GM18508 (cell line): ENCODE measurements at regions not wholly inside any gene's neighbourhood (a gene's known extent, or its start where the extent isn't known, plus 50 kb on each side); places are given as distances from the start of the nearest gene placed in this dataset.
A peak's percentile ranks its signal among the peaks of the same experiment; 100 is the strongest.

Experiments
- ATAC-seq: cut with Tn5 transposase; IDR thresholded peaks from one replicate; pipeline ENCODE4 v1.9.1; 2021; ENCODE audit warnings: moderate number of reproducible peaks; ENCODE audit not compliant: insufficient read depth, unreplicated experiment

DNA sequence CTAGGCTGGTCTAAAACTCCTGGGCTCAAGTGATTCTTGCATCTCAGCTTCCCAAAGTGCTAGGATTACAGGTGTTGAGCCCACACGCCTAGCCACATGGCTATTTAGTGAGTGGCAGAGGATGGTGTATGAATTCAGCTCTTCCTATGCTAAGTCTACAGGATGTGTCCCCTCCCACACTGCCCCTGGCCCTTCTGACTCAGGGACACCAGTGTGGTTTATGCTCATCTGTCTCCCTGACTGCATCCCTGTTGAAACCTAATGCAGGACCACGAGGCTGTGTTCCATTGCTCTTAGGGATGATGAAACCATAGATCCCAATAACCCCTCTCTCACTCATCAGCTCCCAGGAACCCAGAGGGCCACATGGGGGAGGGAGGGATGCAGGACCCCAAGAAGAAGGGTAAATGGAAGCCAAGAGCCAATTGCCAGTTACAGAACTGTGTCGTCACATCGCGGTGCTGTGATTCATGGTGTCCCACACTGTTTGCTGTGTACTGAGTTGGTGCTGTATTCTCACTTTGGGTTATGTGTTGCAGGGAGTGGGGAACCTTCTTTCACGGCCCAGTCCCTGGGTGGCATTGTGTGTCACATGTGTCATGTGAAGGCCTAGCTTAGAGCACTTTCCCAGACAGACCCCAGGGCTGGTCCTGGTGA is 102.9 kb upstream of the HAAO start:
- no peak for ATAC-seq

DNA sequence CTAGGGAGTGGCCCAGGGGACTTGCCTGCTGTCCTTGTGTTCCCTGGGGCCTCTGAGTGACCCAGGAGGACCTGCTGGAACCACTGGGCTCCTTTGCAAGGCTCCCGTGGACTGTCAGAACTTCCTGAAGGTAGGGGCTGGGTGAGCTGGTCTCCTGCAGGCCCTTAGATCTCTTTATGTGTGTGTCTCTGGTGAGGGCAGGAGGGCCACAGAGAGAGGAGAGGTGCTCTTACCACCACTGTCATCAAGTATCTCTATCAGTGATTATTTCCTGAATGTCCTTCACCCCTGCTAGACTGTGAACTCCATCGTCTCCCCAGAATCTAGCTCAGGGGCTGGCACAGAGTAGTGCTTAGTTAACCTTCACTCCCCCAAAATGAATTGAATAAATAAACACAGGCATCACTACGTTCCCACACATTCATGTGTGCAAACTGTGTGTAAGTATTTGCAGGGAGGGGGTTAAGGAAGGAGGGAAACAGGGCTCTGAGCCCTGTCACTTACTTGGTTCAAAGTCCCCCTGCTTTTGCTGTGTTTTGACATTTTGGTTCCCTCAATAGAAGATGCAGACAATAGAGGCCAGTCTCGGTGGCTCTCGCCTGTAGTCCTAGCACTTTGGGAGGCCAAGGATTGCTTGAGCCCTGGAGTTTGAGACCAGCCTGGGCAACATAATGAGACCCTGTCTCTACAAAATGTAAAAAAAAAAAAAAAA is 100.8 kb upstream of the HAAO start:
- no peak for ATAC-seq

DNA sequence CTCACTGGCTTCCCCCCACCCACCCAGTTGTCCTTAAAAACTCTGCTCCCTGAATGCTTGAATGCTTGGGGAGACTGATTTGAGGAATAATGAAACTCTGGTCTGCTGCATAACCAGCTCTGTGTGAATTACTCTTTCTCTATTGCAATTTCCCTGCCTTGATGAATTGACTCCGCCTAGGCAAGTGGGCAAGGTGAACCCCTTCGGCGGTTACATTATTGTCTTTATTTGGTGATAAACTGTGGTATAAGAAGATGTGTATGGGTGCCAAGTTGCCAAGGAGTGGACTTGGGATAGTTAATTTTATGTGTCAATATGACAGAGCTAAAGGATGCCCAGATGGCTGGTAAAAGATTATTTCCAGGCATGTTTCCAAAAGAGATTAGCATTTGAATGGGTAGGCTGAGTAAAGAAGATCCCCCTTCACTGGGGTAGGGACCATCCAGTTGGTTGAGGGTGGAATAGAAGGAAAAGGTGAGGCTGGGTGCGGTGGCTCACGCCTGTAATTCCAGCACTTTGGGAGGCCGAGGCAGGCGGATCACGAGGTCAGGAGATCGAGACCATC is 98.5 kb upstream of the HAAO start:
- ATAC-seq = no peak

DNA sequence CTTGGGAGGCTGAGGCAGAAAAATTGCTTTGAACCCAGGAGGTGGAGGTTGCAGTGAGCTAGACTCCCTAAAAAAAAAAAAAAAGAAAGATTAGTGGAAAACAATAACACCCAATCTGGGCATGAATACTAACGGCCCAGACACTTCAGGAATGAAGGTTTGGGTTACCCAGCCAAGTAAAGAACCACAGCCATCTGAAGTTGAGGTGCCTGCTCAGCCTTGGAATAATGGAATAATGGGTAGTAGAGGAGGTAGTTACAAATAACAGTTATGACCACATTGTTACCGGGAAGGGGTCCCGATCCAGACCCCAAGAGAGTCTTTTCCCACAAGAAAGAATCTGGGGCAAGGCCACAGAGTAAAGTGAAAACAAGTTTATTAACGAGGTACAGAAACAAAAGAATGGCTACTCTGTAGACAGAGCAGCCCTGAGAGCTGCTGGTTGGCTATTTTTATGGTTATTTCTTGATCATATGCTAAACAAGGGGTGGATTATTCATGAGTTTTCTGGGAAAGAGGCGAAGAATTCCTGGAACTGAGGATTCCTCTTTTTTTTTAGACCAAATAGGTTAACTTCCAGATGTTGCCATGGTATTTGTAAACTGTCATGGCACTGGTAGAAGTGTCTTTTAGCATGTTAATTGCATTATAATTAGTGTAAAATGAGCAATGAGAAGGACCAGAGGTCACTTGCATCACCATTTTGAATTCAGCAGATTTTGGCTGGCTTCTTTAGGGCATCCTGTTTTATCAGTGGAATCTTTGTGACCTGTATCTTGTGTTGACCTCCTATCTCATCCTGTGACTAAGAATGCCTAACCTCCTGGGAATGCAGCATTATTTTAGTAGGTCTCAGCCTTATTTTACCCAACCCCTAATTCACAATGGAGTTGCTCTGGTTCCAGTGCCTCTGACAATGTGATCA is 96.2 kb upstream of the HAAO start:
- ATAC-seq = no peak

DNA sequence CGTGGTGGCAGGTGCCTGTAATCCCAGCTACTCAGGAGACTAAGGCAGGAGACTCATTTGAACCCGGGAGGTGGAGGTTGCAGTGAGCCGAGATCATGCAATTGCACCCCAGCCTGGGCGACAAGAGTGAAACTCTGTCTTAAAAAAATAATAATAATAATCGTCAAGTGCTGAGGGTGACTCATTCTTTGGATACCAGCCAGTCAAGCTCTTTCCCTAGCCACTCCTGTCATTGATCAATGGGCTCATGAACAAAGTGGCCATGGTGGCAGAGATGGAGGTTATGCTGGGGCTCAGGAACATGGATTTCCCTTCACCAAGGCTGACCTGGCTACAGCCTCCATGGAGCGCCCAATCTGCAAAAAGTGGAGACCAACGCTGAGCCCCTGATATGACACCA is 94.5 kb upstream of the HAAO start:
- no peak for ATAC-seq

DNA sequence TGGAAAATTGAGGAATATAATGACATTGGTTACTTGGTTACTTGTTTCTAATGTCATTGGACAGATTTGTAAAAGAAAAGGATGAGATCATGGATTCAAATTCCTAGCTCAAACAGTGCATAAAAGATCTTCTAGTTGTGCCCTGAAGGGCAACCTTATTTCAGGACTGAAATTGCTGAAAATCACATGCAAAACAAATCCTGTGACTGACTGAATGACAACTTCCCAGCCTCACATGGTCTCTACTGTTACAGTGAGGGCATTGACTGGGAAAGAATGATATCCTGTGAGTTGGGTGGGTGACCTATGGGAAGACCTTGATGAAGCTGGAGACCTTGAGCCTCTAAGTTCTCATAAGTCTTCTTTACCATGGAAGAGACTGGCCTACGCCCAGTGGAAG is 90.4 kb upstream of the HAAO start:
- no peak for ATAC-seq

DNA sequence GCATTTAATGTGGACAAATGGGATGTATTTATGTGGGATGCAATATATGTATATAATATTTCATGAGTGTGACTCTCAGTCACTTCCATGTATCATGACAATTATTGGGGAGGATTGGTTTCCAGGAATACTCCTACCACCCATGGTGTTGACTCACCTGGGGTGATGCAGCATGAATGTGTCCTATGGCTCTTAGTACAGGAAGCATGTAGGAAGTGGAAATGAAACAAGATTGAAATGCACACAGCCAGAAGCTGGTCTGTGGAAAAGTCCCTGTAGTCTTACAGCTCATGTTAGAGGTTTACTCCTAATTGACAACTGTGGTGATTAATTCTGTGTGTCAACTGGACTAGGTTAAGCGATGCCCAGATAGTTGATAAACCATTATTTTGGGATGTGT is 89.3 kb upstream of the HAAO start:
- ATAC-seq = no peak

DNA sequence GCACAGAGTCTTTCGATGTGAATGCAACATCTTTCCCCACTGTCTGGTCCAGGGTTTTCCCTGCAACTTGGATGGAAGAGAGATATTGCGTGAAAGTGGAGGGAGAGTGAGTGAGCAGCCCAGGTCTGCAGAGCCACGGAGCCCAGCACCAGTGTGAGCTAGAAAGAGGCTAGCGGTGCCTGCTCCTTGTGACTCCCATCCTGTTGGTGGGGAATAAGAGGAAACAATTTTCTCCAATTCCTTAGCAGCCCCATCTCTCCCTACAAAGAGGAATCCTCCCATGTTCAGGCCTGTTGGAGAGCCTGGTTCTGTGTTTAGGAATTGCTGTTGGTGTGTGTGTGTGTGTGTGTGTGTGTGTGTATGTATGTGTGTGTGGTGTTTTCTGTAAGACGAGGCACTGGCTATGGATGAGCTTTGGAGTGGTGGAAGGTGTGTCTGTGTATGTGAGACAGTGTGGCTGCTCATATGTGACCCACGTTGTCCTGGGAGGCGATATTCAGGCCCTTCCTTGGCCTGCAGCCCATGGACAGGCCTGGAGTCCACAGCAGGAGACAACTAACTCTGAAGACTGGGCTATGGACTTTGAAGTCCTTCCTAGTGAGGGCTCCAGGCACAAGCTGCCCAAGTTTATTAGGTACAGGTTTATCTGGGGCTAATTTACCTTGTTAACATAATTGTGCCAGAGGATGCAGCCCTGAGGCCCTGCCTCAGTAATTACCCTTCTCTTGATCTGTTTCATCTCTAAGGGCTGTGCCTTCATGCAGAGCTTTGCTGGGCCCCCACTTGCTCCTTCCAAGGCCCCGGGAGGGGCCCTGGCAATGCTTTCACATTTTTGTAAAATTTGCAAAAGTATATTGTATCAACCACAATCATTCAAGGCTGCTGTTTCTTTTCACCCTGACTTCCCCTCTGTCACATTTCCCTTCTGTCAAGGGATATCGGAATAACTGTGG is 88.6 kb upstream of the HAAO start:
- ATAC-seq = no peak

DNA sequence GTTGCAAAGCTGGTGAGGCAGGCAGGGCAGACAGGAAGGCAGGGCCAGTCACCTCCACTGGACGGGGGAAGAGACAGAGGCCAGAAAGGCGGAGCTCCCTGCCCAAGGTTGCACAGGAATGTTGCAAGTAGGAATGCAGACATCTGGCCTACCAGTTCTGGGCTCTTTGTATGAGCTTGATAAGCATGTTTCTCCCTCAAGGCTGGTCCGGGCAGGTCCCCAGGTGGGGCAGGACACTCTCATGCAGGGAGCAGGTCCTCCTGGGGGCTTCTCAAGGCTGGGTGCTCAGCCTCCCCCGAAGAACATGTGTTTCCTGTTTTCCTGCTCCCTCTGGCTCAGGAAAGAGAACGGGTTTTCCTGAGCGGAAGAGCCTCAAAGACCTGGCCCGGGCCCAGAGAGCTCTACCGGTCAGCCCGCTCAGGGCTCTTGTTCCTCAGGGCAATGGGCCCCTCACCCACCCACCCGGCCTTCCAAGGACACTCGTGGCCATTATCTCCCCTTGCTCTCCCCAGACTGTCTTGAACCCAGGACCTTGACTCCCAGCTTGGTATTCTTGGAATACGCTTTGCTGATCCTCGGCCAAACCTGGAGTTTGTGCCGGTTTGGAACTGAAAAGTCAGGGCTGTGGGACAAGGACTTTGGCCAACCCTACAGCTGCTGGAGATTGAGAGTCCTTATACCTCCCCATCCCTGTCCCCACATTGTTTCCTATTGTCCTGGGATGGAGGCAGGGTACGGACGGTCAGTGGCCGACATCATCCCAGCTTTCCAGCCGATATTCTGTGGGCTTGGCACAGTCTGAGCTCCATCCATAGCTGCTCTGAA is 87.7 kb upstream of the HAAO start:
- no peak for ATAC-seq

DNA sequence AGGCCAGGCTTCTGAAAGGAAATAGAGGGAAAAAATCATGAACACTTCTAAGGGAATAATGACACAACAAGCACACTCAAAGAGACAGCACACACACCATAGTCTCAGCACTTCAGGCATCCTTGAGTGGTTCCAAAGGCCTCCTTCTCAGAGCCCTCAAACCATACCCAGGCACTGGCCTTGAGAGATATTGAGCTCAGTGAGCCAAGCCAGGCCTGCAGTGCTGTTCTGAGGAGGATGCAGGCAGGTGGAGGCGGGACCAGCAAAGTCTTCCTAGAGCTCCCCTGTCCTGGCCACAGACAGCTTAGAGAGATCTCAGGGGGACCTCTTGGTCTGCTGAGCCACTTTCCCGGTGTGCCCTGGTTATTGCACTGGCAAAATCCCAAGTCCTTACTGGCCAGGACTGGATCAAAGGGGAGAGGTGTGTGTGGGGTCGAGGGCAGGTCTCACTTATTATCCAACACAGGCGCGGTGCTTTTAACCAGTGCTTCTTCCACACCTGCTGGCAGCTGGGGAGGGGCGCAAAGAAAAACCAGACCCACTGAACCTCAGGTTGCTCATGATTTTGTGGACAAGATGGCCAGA is 86.8 kb upstream of the HAAO start:
- no peak for ATAC-seq

DNA sequence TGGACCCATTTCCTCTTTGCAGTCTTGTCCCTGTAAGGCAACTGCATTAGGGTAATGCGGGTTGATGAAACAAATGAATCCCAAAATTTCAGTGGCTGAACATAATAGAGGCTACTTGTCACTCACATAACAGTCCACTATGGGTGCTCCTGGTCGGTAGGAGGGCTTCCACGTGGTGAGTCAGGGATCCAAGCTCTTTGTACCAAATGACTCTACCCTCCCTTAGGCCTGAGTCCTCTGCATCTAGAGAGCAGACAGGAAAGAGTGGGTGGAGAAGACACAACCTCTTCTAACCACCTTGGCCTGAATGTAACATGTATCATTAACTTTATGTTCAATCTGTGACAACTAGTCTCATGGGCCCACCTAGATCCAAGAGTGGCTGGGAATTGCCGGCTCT is 86.2 kb upstream of the HAAO start:
- ATAC-seq = peak; percentile 86

DNA sequence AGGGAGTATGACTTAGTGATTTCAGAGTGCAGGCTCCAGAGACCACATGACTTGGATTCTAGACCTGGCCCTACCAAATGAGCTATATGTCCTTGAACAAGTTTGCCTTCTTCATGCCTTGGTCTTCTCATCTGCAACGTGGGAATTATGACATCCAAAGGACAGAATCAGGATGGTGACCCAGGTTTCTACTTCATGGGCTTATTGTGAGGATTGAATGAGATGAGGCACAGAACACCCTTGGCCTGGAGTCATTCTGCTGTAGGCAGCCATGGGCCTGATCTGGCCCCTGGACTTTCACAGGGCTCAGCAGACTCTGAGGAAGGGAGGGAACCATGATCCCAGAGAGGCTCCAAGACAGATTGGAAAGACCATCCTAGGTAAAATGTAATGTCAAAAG is 85.6 kb upstream of the HAAO start:
- no peak for ATAC-seq

DNA sequence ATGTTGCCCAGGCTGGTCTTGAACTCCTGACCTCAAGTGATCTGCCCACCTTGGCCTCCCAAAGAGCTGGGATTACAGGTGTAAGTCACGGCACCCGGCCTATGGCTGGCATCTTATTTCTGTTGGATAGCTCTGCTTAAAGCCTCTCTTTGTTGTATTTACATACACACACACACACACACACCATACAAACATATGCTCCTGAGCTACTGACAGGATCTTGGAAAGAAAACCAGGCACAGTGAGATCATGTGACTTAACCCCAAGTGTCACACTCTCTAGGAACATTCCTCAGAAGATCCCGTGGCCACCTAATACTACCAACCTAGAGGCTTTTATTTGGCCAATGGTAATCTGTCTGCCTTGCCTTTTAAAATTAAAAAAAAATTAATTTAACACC is 85.1 kb upstream of the HAAO start:
- ATAC-seq = no peak

DNA sequence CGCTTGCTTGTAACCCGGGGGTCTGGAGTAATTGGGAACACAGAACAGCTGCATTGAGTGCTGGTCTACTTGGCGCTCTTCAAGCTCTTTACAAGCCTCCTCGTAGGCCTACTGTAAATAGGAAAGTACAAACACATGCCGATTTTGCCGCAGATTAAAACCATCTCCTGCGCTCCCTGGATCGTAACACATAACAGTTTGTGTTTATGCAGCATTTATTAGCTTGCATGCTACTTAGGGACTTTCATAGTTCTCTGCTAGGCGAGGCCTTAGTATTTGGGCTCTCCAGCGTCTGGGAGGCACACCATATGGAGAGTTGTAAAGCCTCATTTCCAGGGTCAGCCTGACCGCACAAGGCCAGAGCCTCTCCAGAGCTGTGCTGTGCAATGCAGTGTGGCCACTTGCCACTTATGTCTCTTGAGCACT is 84.0 kb upstream of the HAAO start:
- no peak for ATAC-seq

DNA sequence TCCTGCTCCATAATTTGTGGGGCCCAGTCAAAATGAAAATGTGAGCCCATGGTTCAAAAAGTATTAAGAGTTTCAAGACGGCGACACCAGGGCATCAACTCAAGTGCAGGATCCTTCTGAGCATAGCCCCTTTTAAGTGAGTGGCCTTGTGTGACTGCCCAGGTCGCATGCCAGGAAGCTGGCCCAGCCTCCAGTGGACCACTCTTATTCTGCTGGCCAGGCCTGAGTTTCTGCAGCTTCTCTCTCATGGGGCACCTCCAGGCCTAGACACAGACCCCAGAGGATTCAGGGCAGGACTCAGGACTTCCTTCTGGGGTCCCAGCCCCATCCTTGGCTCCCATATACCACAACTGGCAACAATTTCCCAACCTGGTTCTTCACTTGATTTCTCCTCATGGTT is 83.5 kb upstream of the HAAO start:
- no peak for ATAC-seq

DNA sequence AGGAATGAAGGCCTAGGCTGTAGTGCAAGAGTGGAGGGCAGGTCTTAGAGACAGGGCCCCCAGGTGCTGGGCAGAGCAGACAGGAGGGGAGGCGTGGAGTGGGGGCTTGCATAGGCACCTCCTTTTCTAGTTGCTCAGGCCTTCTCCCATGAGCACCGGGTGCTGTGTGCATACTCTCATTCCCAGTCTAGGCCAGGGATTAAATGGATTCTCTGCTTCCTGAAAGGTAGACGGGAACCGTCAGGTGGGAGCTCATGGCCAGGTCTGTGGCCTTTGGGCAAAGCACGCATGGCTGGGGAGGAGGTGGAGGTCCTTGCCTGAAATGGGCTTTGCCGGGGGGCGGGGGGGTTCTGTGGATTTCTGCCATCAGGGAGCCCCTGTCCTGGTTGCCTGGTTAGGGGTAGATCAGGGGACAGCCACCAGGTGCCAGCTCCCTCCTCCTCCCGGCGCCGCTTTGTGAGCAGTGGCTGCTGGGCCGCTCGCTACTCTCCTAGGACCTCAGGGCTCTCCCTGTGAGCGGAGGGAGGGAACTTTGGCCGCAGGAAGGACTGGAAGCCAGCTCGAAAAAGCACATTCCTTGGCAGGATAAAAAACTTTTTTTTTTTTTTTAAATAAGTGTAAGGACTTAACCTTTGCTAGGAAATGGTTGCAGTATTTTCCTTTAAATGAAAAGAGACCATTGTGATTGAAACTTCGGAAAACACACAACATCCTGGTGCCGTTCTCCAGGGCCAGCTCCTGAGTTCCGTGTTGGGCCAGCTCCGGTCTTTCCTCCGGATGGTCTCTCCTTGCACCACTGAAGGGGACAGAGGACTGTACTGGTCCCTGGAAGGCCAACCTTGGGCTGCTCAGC is 82.8 kb upstream of the HAAO start:
- no peak for ATAC-seq

DNA sequence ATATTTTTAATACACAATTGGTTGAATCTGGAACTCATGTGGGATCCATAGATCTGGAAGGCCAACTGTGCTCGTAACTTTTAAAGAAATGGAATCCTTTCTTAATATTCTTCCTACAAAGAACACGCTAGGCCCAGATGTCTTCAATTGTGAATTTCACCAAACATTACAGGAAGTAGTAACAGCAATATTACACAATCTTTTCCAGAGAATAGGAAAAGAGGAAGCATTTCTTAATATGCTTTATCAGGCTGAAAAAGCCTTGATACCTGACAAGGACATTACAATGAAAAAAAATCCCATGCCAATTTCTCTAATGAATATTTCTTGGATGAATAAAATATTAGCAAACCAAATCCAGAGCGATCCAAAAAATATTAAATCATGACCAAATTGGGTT is 80.3 kb upstream of the HAAO start:
- no peak for ATAC-seq

DNA sequence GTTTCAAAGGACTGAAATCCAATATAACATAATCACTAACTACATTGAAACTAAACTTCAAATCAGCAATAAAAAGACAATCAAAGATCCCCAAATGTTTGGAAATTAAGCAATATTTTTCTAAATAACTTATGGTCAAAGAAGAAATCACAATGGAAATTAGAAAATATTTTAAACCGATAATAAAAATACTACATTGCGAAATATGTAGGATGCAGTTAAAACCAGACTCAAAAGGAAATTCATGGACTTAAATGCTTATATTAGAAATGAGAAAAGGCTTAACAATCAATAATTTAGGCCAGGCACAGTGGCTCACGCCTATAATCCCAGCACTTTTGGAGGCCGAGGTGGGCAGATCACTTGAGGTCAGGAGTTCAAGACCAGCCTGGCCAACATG is 79.0 kb upstream of the HAAO start:
- no peak for ATAC-seq
